ENCODE measurements at regions not wholly inside any gene's neighbourhood (a gene's known extent, or its start where the extent isn't known, plus 50 kb on each side); places are given as distances from the start of the nearest gene placed in this dataset.
A peak's percentile ranks its signal among the peaks of the same experiment; 100 is the strongest.

GRCh38 chr1:109826446-109826845 lies 62.7 kb upstream of the EPS8L3 start:
- DNase-seq (ENCODE audit: low spot score), result no peak

- no peak for DNase-seq (ENCODE audit: low spot score)
Observed at GRCh38 chr1:109824349-109825115, 60.8 kb upstream of the EPS8L3 start.

- DNase-seq (ENCODE audit: low spot score), result no peak
Observed at GRCh38 chr1:109823543-109824348, 60.0 kb upstream of the EPS8L3 start.

- DNase-seq (ENCODE audit: low spot score), result no peak
Observed at GRCh38 chr1:109822749-109823542, 59.2 kb upstream of the EPS8L3 start.

- DNase-seq (ENCODE audit: low spot score), result no peak
Observed at GRCh38 chr1:109821831-109822745, 58.4 kb upstream of the EPS8L3 start.

- peak; percentile 39 for DNase-seq (ENCODE audit: low spot score)
Observed at GRCh38 chr1:109821221-109821669, 57.5 kb upstream of the EPS8L3 start.

- DNase-seq (ENCODE audit: low spot score), result no peak
Observed at GRCh38 chr1:109819906-109820305, 56.2 kb upstream of the EPS8L3 start.

GRCh38 chr1:109818988-109819764 lies 55.5 kb upstream of the EPS8L3 start:
- no peak for DNase-seq (ENCODE audit: low spot score)

GRCh38 chr1:109818271-109818987 lies 54.7 kb upstream of the EPS8L3 start:
- peak; percentile 30 for DNase-seq (ENCODE audit: low spot score)

GRCh38 chr1:109817881-109818270 lies 54.2 kb upstream of the EPS8L3 start:
- DNase-seq (ENCODE audit: low spot score), result no peak

- DNase-seq (ENCODE audit: low spot score), result no peak
Observed at GRCh38 chr1:109816975-109817535, 53.3 kb upstream of the EPS8L3 start.

GRCh38 chr1:109816175-109816811 lies 52.6 kb upstream of the EPS8L3 start:
- no peak for DNase-seq (ENCODE audit: low spot score)

GRCh38 chr1:109815809-109816174 lies 52.1 kb upstream of the EPS8L3 start:
- no peak for DNase-seq (ENCODE audit: low spot score)

GRCh38 chr1:109814993-109815786 lies 51.5 kb upstream of the EPS8L3 start:
- DNase-seq (ENCODE audit: low spot score), result no peak

GRCh38 chr1:109814223-109814622 lies 50.5 kb upstream of the EPS8L3 start:
- no peak for DNase-seq (ENCODE audit: low spot score)
